NCI-H446 treated with DMSO at 0.1 percent for 48 hours (cell line): ENCODE measurements at regions not wholly inside any gene's neighbourhood (a gene's known extent, or its start where the extent isn't known, plus 50 kb on each side); places are given as distances from the start of the nearest gene placed in this dataset.

Experiments
- DNase-seq: peaks from one replicate; lab custom pipeline; 2025; lab: John Stamatoyannopoulos, UW

GRCh38 chr3:144229330-144229729, 257.7 kb downstream of the DIPK2A start:
- DNase-seq = peak; percentile 75

- DNase-seq = peak; percentile 97
These were observed 258.3 kb downstream of the DIPK2A start for GRCh38 chr3:144229953-144230352.

- DNase-seq = peak; percentile 46
These were observed 263.9 kb downstream of the DIPK2A start for GRCh38 chr3:144235489-144235888.

GRCh38 chr3:144237351-144237750, 265.7 kb downstream of the DIPK2A start:
- no peak for DNase-seq

- DNase-seq = peak; percentile 31
These were observed 269.8 kb downstream of the DIPK2A start for GRCh38 chr3:144241404-144241803.

- no peak for DNase-seq
These were observed 271.1 kb downstream of the DIPK2A start for GRCh38 chr3:144242747-144243146.

- DNase-seq = no peak
These were observed 273.0 kb downstream of the DIPK2A start for GRCh38 chr3:144244662-144245061.

GRCh38 chr3:144252896-144253295, 281.3 kb downstream of the DIPK2A start:
- DNase-seq = no peak

GRCh38 chr3:144257381-144257780, 285.8 kb downstream of the DIPK2A start:
- DNase-seq = no peak

GRCh38 chr3:144259267-144259666, 287.6 kb downstream of the DIPK2A start:
- no peak for DNase-seq

- DNase-seq = no peak
These were observed 292.1 kb downstream of the DIPK2A start for GRCh38 chr3:144263706-144264105.

GRCh38 chr3:144264350-144264749, 292.7 kb downstream of the DIPK2A start:
- no peak for DNase-seq

GRCh38 chr3:144264794-144265193, 293.2 kb downstream of the DIPK2A start:
- DNase-seq = no peak

GRCh38 chr3:144265542-144266100, 294.0 kb downstream of the DIPK2A start:
- peak; percentile 56 for DNase-seq

GRCh38 chr3:144270100-144270499, 298.5 kb downstream of the DIPK2A start:
- DNase-seq = no peak

GRCh38 chr3:144272680-144273079, 301.1 kb downstream of the DIPK2A start:
- no peak for DNase-seq

GRCh38 chr3:144273601-144274000, 302.0 kb downstream of the DIPK2A start:
- no peak for DNase-seq

- DNase-seq = no peak
These were observed 303.4 kb downstream of the DIPK2A start for GRCh38 chr3:144275005-144275404.

GRCh38 chr3:144282313-144282712, 310.7 kb downstream of the DIPK2A start:
- no peak for DNase-seq

GRCh38 chr3:144286235-144286910, 314.8 kb downstream of the DIPK2A start:
- no peak for DNase-seq

GRCh38 chr3:144287001-144287400, 315.4 kb downstream of the DIPK2A start:
- DNase-seq = no peak

GRCh38 chr3:144289057-144289456, 317.4 kb downstream of the DIPK2A start:
- no peak for DNase-seq

GRCh38 chr3:144294659-144295538, 323.3 kb downstream of the DIPK2A start:
- DNase-seq = no peak
